GM19452 (cell line): ENCODE measurements at regions not wholly inside any gene's neighbourhood (a gene's known extent, or its start where the extent isn't known, plus 50 kb on each side); places are given as distances from the start of the nearest gene placed in this dataset.

Experiments used
- ATAC-seq: cut with Tn5 transposase; IDR thresholded peaks from one replicate; pipeline ENCODE4 v1.9.1; 2021; ENCODE audit not compliant: unreplicated experiment

GRCh38 chr13:107231944-107232343 is 664.0 kb upstream of the ARGLU1 start:
- no peak for ATAC-seq

- ATAC-seq, result no peak
Observed at GRCh38 chr13:107223867-107224266, 655.9 kb upstream of the ARGLU1 start.

- no peak for ATAC-seq
Observed at GRCh38 chr13:107222597-107222996, 654.7 kb upstream of the ARGLU1 start.

GRCh38 chr13:107220245-107220644 is 652.3 kb upstream of the ARGLU1 start:
- ATAC-seq, result no peak

GRCh38 chr13:107217251-107217650 is 649.3 kb upstream of the ARGLU1 start:
- ATAC-seq, result no peak

GRCh38 chr13:107216046-107216755 is 648.3 kb upstream of the ARGLU1 start:
- ATAC-seq, result no peak

GRCh38 chr13:107211073-107211472 is 643.1 kb upstream of the ARGLU1 start:
- ATAC-seq, result peak; percentile 90

GRCh38 chr13:107210723-107211030 is 642.7 kb upstream of the ARGLU1 start:
- no peak for ATAC-seq

GRCh38 chr13:107209824-107210722 is 642.1 kb upstream of the ARGLU1 start:
- ATAC-seq, result no peak

- ATAC-seq, result no peak
Observed at GRCh38 chr13:107208889-107209288, 641.0 kb upstream of the ARGLU1 start.

GRCh38 chr13:107205318-107206104 is 637.6 kb upstream of the ARGLU1 start:
- peak; percentile 95 for ATAC-seq

- ATAC-seq, result no peak
Observed at GRCh38 chr13:107203146-107203847, 635.4 kb upstream of the ARGLU1 start.

GRCh38 chr13:107202371-107203023 is 634.6 kb upstream of the ARGLU1 start:
- ATAC-seq, result no peak

GRCh38 chr13:107200491-107200890 is 632.6 kb upstream of the ARGLU1 start:
- no peak for ATAC-seq

- no peak for ATAC-seq
Observed at GRCh38 chr13:107192289-107192688, 624.4 kb upstream of the ARGLU1 start.

- ATAC-seq, result no peak
Observed at GRCh38 chr13:107190065-107190464, 622.1 kb upstream of the ARGLU1 start.

GRCh38 chr13:107185889-107186288 is 618.0 kb upstream of the ARGLU1 start:
- no peak for ATAC-seq

- no peak for ATAC-seq
Observed at GRCh38 chr13:107170270-107170931, 602.5 kb upstream of the ARGLU1 start.

GRCh38 chr13:107157271-107157670 is 589.3 kb upstream of the ARGLU1 start:
- no peak for ATAC-seq

- ATAC-seq, result no peak
Observed at GRCh38 chr13:107144432-107144831, 576.5 kb upstream of the ARGLU1 start.
